Fibroblast of pulmonary artery (primary cell): ENCODE measurements at regions not wholly inside any gene's neighbourhood (a gene's known extent, or its start where the extent isn't known, plus 50 kb on each side); places are given as distances from the start of the nearest gene placed in this dataset.

Experiments used
- DNase-seq: peaks from one replicate; pipeline ENCODE4 v3.0.0-alpha.2; 2010; ENCODE audit warnings: low read depth
- H3K4me3 ChIP-seq: replicated peaks from 2 replicates; pipeline ENCODE4 v1.5.1; 2011; ENCODE audit warnings: low read depth, mild to moderate bottlenecking, control low read depth, low read length, moderate library complexity
- CTCF ChIP-seq: IDR thresholded peaks from 2 replicates; pipeline ENCODE4 v1.5.1; 2011; ENCODE audit warnings: mild to moderate bottlenecking, control low read depth, low read length, inconsistent platforms; ENCODE audit errors: missing control alignments

GRCh38 chr15:87781959-87782625, 474.4 kb downstream of the NTRK3 start:
- TF ChIP-seq CTCF: no peak
- no peak overlapping the region for H3K4me3 ChIP-seq
- DNase-seq: no peak

- TF ChIP-seq CTCF: no peak
- H3K4me3 ChIP-seq: no peak overlapping the region
- DNase-seq: no peak
Observed at GRCh38 chr15:87779746-87780145, 476.8 kb downstream of the NTRK3 start.

GRCh38 chr15:87778358-87778757, 478.2 kb downstream of the NTRK3 start:
- DNase-seq: no peak

GRCh38 chr15:87777054-87777561, 479.4 kb downstream of the NTRK3 start:
- no peak for TF ChIP-seq CTCF
- H3K4me3 ChIP-seq: no peak overlapping the region
- peak; percentile 62 for DNase-seq

More at GRCh38 chr15:87778358-87778757, 478.2 kb downstream of the NTRK3 start:
- no peak overlapping the region for H3K4me3 ChIP-seq
- no peak for TF ChIP-seq CTCF

- DNase-seq: no peak
- H3K4me3 ChIP-seq: no peak overlapping the region
- TF ChIP-seq CTCF: no peak
Observed at GRCh38 chr15:87767516-87767915, 489.0 kb downstream of the NTRK3 start.

- no peak overlapping the region for H3K4me3 ChIP-seq
- no peak for TF ChIP-seq CTCF
- peak; percentile 63 for DNase-seq
Observed at GRCh38 chr15:87764461-87765240, 491.9 kb downstream of the NTRK3 start.
